IMR-90 (cell line): ENCODE measurements at regions not wholly inside any gene's neighbourhood (a gene's known extent, or its start where the extent isn't known, plus 50 kb on each side); places are given as distances from the start of the nearest gene placed in this dataset.

Experiments used
- ATAC-seq: fragments of 200-7000 bp; cut with Tn5 transposase; 2 replicates; pipeline ENCODE4 v1.9.1; 2020; ENCODE audit warnings: low read depth, mild to moderate bottlenecking, moderate library complexity
- BruUV-seq: library from RNA; stranded (reverse); fragments of 400-500 nt; replicated peaks from 2 replicates; lab custom pipeline; 2021; lab: Mats Ljungman, UMichigan
- CTCF ChIA-PET: fragments of 300-600 bp; formaldehyde crosslinking; extraction: SDS; loops from one replicate; lab custom pipeline; 2021; ENCODE audit warnings: antibody characterized with exemption; lab: Yijun Ruan, JAX
- POLR2A ChIA-PET: fragments of 300-600 bp; sonication (Branson Sonifier 250); formaldehyde crosslinking; loops from one replicate; lab custom pipeline; 2022; ENCODE audit warnings: antibody characterized with exemption; ENCODE audit not compliant: unreplicated experiment; lab: Charles Lee
- DNase-seq: peaks from one replicate; pipeline ENCODE4 v3.0.0; 2013
- H2AFZ ChIP-seq: replicated peaks from 2 replicates; pipeline ENCODE3; 2013; ENCODE audit warnings: low read length, mild to moderate bottlenecking; ENCODE audit not compliant: poor library complexity
- H2AK5ac ChIP-seq: 2 replicates; pipeline ENCODE4 v1.6.1; 2013; ENCODE audit warnings: low read depth, low read length, inconsistent platforms
- H2AK9ac ChIP-seq: replicated peaks from 2 replicates; pipeline ENCODE3; 2013; ENCODE audit warnings: mild to moderate bottlenecking, low read depth, low read length, moderate library complexity; ENCODE audit not compliant: poor library complexity
- H2BK120ac ChIP-seq: 2 replicates; pipeline ENCODE4 v1.6.1; 2013; ENCODE audit warnings: low read depth, low read length, inconsistent platforms
- H2BK15ac ChIP-seq: 3 replicates; pipeline ENCODE4 v1.6.1; 2013; ENCODE audit warnings: low read depth, low read length, inconsistent platforms
- H2BK20ac ChIP-seq: 2 replicates; pipeline ENCODE4 v1.6.1; 2013; ENCODE audit warnings: low read depth, mild to moderate bottlenecking, inconsistent platforms, low read length, moderate library complexity
- H2BK5ac ChIP-seq: 2 replicates; pipeline ENCODE4 v1.6.1; 2013; ENCODE audit warnings: mild to moderate bottlenecking, low read depth, low read length, inconsistent platforms; ENCODE audit not compliant: poor library complexity, severe bottlenecking
- H3K14ac ChIP-seq: replicated peaks from 2 replicates; pipeline ENCODE4 v1.6.1; 2013; ENCODE audit warnings: low read depth, low read length, inconsistent platforms
- H3K18ac ChIP-seq: 2 replicates; pipeline ENCODE4 v1.6.1; 2013; ENCODE audit warnings: low read depth, low read length, control low read depth
- H3K23ac ChIP-seq: 2 replicates; pipeline ENCODE4 v1.6.1; 2013; ENCODE audit warnings: low read depth, low read length, inconsistent platforms
- H3K27ac ChIP-seq: 2 replicates; pipeline ENCODE4 v1.5.1; 2013; ENCODE audit warnings: mild to moderate bottlenecking, control low read depth, low read length; ENCODE audit not compliant: insufficient read depth
- H3K27me3 ChIP-seq: 2 replicates; pipeline ENCODE4 v1.6.1; 2013; ENCODE audit warnings: low read length; ENCODE audit not compliant: control insufficient read depth, insufficient read depth
- H3K36me3 ChIP-seq: 2 replicates; pipeline ENCODE4 v1.6.1; 2013; ENCODE audit warnings: low read length, mixed read lengths; ENCODE audit not compliant: control insufficient read depth, insufficient read depth
- H3K4ac ChIP-seq: 2 replicates; pipeline ENCODE4 v1.6.1; 2013; ENCODE audit warnings: low read depth, low read length, inconsistent platforms
- H3K4me1 ChIP-seq: 2 replicates; pipeline ENCODE4 v1.6.1; 2013; ENCODE audit warnings: low read length, mixed read lengths; ENCODE audit not compliant: control insufficient read depth, insufficient read depth
- H3K4me2 ChIP-seq: 2 replicates; pipeline ENCODE4 v1.6.1; 2013; ENCODE audit warnings: low read depth, mild to moderate bottlenecking, control low read depth, low read length, moderate library complexity
- H3K4me3 ChIP-seq: 2 replicates; pipeline ENCODE4 v1.5.1; 2013; ENCODE audit warnings: low read depth, mild to moderate bottlenecking, control low read depth, low read length, moderate library complexity; ENCODE audit not compliant: insufficient read depth
- H3K56ac ChIP-seq: 2 replicates; pipeline ENCODE4 v1.6.1; 2013; ENCODE audit warnings: low read length, inconsistent platforms; ENCODE audit not compliant: insufficient read depth; ENCODE audit errors: extremely low read depth
- H3K79me1 ChIP-seq, 2 experiments: 2 replicates each; pipeline ENCODE4 v1.6.1; 2013; ENCODE audit warnings: low read length in 2 of 2, inconsistent platforms in 1 of 2, low read depth in 1 of 2
- H3K9ac ChIP-seq: 2 replicates; pipeline ENCODE4 v1.6.1; 2013; ENCODE audit warnings: low read depth, low read length, control low read depth
- H3K9me1 ChIP-seq: 2 replicates; pipeline ENCODE4 v1.6.1; 2013; ENCODE audit warnings: low read length, inconsistent platforms; ENCODE audit not compliant: insufficient read depth
- H3K9me3 ChIP-seq: 2 replicates; pipeline ENCODE4 v1.6.1; 2013; ENCODE audit warnings: low read length; ENCODE audit not compliant: control insufficient read depth, insufficient read depth
- H4K20me1 ChIP-seq: 2 replicates; pipeline ENCODE4 v1.6.1; 2013; ENCODE audit warnings: low read length, inconsistent platforms; ENCODE audit not compliant: insufficient read depth
- H4K5ac ChIP-seq: 2 replicates; pipeline ENCODE4 v1.6.1; 2013; ENCODE audit warnings: mild to moderate bottlenecking, low read depth, low read length, control low read depth
- H4K8ac ChIP-seq, 2 experiments: 2 replicates each; pipeline ENCODE4 v1.6.1; 2013; ENCODE audit warnings: low read depth in 2 of 2, low read length in 2 of 2, control low read depth in 1 of 2, inconsistent platforms in 1 of 2
- H4K91ac ChIP-seq: 2 replicates; pipeline ENCODE4 v1.6.1; 2013; ENCODE audit warnings: low read depth, low read length, inconsistent platforms; ENCODE audit not compliant: insufficient read depth
- BHLHE40 ChIP-seq: fragments of 150-350 bp; IDR thresholded peaks from 2 replicates; pipeline ENCODE4 v1.6.1; 2016; ENCODE audit warnings: mild to moderate bottlenecking, low read depth, low read length
- CEBPB ChIP-seq: IDR thresholded peaks from 2 replicates; pipeline ENCODE4 v1.6.1; 2012; ENCODE audit warnings: low read depth, low read length, improper control_type of control experiment
- CHD1 ChIP-seq: IDR thresholded peaks from 2 replicates; pipeline ENCODE4 v1.6.1; 2012; ENCODE audit warnings: low read depth, low read length, improper control_type of control experiment
- FOS ChIP-seq: fragments of 150-350 bp; IDR thresholded peaks from 2 replicates; pipeline ENCODE4 v1.6.1; 2016; ENCODE audit warnings: low read depth, low read length
- MAFK ChIP-seq: IDR thresholded peaks from 2 replicates; pipeline ENCODE4 v1.6.1; 2012; ENCODE audit warnings: low read depth, low read length, improper control_type of control experiment
- MAZ ChIP-seq: IDR thresholded peaks from 2 replicates; pipeline ENCODE4 v1.6.1; 2012; ENCODE audit warnings: low read depth, mild to moderate bottlenecking, low read length, improper control_type of control experiment, moderate library complexity, borderline replicate concordance
- MXI1 ChIP-seq: IDR thresholded peaks from 2 replicates; pipeline ENCODE4 v1.6.1; 2012; ENCODE audit warnings: low read depth, mild to moderate bottlenecking, low read length, moderate library complexity, borderline replicate concordance
- NFE2L2 ChIP-seq: fragments of 150-350 bp; IDR thresholded peaks from 2 replicates; pipeline ENCODE4 v1.6.1; 2016; ENCODE audit warnings: low read depth, mild to moderate bottlenecking, low read length
- POLR2A ChIP-seq: IDR thresholded peaks from 2 replicates; pipeline ENCODE4 v1.6.1; 2012; ENCODE audit warnings: mild to moderate bottlenecking, low read depth, low read length
- RAD21 ChIP-seq: IDR thresholded peaks from 2 replicates; pipeline ENCODE4 v1.6.1; 2012; ENCODE audit warnings: low read length, improper control_type of control experiment
- RFX5 ChIP-seq: IDR thresholded peaks from 2 replicates; pipeline ENCODE4 v1.8.0; 2012; ENCODE audit warnings: low read depth, mild to moderate bottlenecking, low read length, moderate library complexity
- SMC3 ChIP-seq: fragments of 150-350 bp; IDR thresholded peaks from 2 replicates; pipeline ENCODE4 v1.6.1; 2016; ENCODE audit warnings: low read depth, mild to moderate bottlenecking, antibody characterized with exemption, low read length, moderate library complexity
- USF2 ChIP-seq: fragments of 150-350 bp; IDR thresholded peaks from 2 replicates; pipeline ENCODE4 v1.6.1; 2017; ENCODE audit warnings: mild to moderate bottlenecking, antibody characterized with exemption, low read length, low read depth
- WGBS, 2 experiments: methylation state at CpG; one replicate each; pipeline versions ENCODE4 v1.1.5 to v1.1.7; 2013; ENCODE audit warnings: missing lambda C conversion rate in 2 of 2; ENCODE audit not compliant: insufficient read length in 1 of 2; ENCODE audit errors: extremely low coverage in 2 of 2; 5-methylcytosine and 5-hydroxymethylcytosine counted together
- dilution Hi-C: fragments of 300-500 bp; cut with HindIII; formaldehyde crosslinking; loops from one replicate; pipeline ENCODE4 v1.14.3; 2018; ENCODE audit warnings: low sequenced_read_pairs; ENCODE audit not compliant: unreplicated experiment
- in situ Hi-C: fragments of 300-500 bp; cut with MboI; formaldehyde crosslinking; loops from 3 replicates; pipeline ENCODE4 v1.14.3; 2019; ENCODE audit warnings: low sequenced_read_pairs, inconsistent platforms, mixed read lengths
- intact Hi-C: fragments of 100-400 bp; cut with micrococcal nuclease; formaldehyde crosslinking; loops from 2 replicates; pipeline ENCODE4 v1.10.0; 2022
- TF ChIP-seq, protein P1 (sequence below): conservative IDR thresholded peaks from 2 replicates; pipeline ENCODE4 v1.5.1; 2012; ENCODE audit warnings: mild to moderate bottlenecking, low read depth, low read length, improper control_type of control experiment
- TF ChIP-seq, protein P2 (sequence below): fragments of 150-350 bp; IDR thresholded peaks from 2 replicates; pipeline ENCODE4 v1.6.1; 2016; ENCODE audit warnings: low read depth, mild to moderate bottlenecking, low read length, moderate library complexity, borderline replicate concordance

DNA sequence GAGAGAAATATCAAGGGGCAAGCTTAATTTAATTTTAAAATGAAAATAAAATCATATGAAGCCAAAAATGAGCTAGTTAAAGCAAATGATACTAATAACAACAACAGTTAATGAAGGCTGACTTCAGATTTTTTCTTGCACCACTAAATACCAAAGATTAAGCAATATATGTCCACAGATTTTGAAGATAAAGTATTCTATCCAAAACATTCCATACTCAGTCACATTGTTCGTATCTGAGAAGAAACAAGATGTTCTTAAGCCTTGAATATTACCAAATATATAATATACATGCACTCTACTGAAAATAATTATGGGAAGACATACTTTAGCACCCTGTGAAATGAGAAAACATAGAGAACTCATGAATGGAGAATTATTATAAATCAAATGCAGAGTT is 593.3 kb upstream of the SYT4 start:
- H2BK120ac ChIP-seq: no peak overlapping the region
- no peak overlapping the region for H3K9ac ChIP-seq
- intact Hi-C loops: no loop called here
- ATAC-seq: no peak
- H3K56ac ChIP-seq: no peak overlapping the region
- H3K4me1 ChIP-seq: no peaks in the 10 kb centered on the region
- H3K9me3 ChIP-seq: no peaks in the 10 kb centered on the region
- no peak for DNase-seq
- TF ChIP-seq NFE2L2: no peak
- no peak for TF ChIP-seq USF2
- TF ChIP-seq RFX5: no peak
- TF ChIP-seq, protein P1, sequence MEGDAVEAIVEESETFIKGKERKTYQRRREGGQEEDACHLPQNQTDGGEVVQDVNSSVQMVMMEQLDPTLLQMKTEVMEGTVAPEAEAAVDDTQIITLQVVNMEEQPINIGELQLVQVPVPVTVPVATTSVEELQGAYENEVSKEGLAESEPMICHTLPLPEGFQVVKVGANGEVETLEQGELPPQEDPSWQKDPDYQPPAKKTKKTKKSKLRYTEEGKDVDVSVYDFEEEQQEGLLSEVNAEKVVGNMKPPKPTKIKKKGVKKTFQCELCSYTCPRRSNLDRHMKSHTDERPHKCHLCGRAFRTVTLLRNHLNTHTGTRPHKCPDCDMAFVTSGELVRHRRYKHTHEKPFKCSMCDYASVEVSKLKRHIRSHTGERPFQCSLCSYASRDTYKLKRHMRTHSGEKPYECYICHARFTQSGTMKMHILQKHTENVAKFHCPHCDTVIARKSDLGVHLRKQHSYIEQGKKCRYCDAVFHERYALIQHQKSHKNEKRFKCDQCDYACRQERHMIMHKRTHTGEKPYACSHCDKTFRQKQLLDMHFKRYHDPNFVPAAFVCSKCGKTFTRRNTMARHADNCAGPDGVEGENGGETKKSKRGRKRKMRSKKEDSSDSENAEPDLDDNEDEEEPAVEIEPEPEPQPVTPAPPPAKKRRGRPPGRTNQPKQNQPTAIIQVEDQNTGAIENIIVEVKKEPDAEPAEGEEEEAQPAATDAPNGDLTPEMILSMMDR: no peak
- no peak for TF ChIP-seq POLR2A
- TF ChIP-seq, protein P2, sequence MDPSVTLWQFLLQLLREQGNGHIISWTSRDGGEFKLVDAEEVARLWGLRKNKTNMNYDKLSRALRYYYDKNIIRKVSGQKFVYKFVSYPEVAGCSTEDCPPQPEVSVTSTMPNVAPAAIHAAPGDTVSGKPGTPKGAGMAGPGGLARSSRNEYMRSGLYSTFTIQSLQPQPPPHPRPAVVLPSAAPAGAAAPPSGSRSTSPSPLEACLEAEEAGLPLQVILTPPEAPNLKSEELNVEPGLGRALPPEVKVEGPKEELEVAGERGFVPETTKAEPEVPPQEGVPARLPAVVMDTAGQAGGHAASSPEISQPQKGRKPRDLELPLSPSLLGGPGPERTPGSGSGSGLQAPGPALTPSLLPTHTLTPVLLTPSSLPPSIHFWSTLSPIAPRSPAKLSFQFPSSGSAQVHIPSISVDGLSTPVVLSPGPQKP: no peak
- TF ChIP-seq RAD21: no peak
- no peak for TF ChIP-seq MAZ
- TF ChIP-seq FOS: no peak
- TF ChIP-seq CEBPB: no peak
- no peak for TF ChIP-seq BHLHE40
- no peak for TF ChIP-seq MAFK
- TF ChIP-seq CHD1: no peak
- TF ChIP-seq MXI1: no peak
- TF ChIP-seq SMC3: no peak
- H3K14ac ChIP-seq: no peak overlapping the region
- no peak overlapping the region for H3K4me3 ChIP-seq
- no CpG with 5 or more reads among the region's 1 CpG for WGBS, 2 experiments
- H2AK5ac ChIP-seq: no peak overlapping the region
- no peak overlapping the region for H3K27ac ChIP-seq
- in situ Hi-C loops: no loop called here
- no peaks in the 10 kb centered on the region for H3K9me1 ChIP-seq
- no peak overlapping the region for H3K23ac ChIP-seq
- no peak overlapping the region for H3K4me2 ChIP-seq
- no peak overlapping the region for H4K8ac ChIP-seq
- POLR2A ChIA-PET: no interaction called here
- BruUV-seq: no TSS peak
- H3K79me1 ChIP-seq: no peaks in the 10 kb centered on the region
- H2AFZ ChIP-seq: no peak overlapping the region
- CTCF ChIA-PET: no interaction called here
- no peak overlapping the region for H4K5ac ChIP-seq
- H3K18ac ChIP-seq: no peak overlapping the region
- H3K36me3 ChIP-seq: no peaks in the 10 kb centered on the region
- no peak overlapping the region for H4K91ac ChIP-seq
- dilution Hi-C loops: no loop called here
- H2BK15ac ChIP-seq: no peak overlapping the region
- H2BK20ac ChIP-seq: no peak overlapping the region
- H3K4ac ChIP-seq: no peak overlapping the region
- H2AK9ac ChIP-seq: no peak overlapping the region
- no peak overlapping the region for H2BK5ac ChIP-seq
- H4K20me1 ChIP-seq: no peaks in the 10 kb centered on the region
- H3K27me3 ChIP-seq: no peaks in the 10 kb centered on the region
